ENCODE measurements at regions not wholly inside any gene's neighbourhood (a gene's known extent, or its start where the extent isn't known, plus 50 kb on each side); places are given as distances from the start of the nearest gene placed in this dataset.

GRCh38 chr2:181738074-181738473 lies 57.8 kb upstream of the NEUROD1 start:
- TF ChIP-seq, protein P1, sequence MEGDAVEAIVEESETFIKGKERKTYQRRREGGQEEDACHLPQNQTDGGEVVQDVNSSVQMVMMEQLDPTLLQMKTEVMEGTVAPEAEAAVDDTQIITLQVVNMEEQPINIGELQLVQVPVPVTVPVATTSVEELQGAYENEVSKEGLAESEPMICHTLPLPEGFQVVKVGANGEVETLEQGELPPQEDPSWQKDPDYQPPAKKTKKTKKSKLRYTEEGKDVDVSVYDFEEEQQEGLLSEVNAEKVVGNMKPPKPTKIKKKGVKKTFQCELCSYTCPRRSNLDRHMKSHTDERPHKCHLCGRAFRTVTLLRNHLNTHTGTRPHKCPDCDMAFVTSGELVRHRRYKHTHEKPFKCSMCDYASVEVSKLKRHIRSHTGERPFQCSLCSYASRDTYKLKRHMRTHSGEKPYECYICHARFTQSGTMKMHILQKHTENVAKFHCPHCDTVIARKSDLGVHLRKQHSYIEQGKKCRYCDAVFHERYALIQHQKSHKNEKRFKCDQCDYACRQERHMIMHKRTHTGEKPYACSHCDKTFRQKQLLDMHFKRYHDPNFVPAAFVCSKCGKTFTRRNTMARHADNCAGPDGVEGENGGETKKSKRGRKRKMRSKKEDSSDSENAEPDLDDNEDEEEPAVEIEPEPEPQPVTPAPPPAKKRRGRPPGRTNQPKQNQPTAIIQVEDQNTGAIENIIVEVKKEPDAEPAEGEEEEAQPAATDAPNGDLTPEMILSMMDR (IDR thresholded peaks at IDR 0.05; ENCODE audit: low read depth, low read length, poor library complexity, severe bottlenecking): no peak
- no peak for TF ChIP-seq EZH2phosphoT487 (IDR thresholded peaks at IDR 0.05; ENCODE audit: borderline replicate concordance, low read length)
